Glomerular endothelial cell (primary cell): ENCODE measurements at regions not wholly inside any gene's neighbourhood (a gene's known extent, or its start where the extent isn't known, plus 50 kb on each side); places are given as distances from the start of the nearest gene placed in this dataset.
"Not testable (repeated sequence)": the region's sequence is repeated elsewhere in the genome, so short reads cannot be mapped to it uniquely, and the experiment has no call there.

Experiments used
- DNase-seq: peaks from one replicate; pipeline ENCODE4 v3.0.0-alpha.2; 2011; ENCODE audit warnings: low read depth, low spot score; ENCODE audit errors: extremely low read depth

DNA sequence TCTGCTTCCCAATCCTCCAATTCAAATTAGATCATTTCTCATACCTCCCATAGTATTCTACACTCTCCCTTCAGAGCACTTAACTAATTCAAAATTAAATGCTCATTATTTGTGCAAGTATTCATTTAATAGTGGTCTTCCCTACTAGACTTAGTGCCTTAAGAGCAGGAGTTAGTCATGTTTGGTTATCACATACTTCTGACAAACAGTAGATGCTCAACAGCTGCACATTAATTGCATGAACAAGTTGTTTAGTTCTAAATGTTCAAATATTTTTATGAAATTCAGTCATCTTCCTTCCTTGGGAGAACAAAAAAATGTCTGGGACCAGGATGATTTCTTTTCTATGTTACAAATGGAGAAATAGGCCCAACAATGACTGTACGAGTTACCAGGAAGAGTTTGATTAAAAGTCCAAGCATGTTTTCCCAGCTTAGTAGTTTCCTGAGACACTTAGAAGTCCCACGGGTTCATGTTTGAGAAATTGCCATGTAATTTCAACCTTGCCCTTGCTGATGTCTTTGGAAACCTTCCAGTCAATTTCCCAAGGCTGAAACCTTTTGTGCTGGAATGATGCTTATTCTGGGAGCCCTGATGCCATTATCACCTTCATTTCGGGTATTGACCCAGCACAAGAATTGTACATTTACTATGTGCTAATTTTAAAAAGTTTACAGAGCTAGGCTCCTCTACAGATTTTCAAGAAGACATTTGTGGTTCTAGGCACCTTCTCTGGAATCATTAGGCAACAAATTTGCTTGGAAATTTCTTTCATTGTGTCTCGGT lies 437.9 kb upstream of the PLXNA2 start:
- peak; percentile 20 for DNase-seq

DNA sequence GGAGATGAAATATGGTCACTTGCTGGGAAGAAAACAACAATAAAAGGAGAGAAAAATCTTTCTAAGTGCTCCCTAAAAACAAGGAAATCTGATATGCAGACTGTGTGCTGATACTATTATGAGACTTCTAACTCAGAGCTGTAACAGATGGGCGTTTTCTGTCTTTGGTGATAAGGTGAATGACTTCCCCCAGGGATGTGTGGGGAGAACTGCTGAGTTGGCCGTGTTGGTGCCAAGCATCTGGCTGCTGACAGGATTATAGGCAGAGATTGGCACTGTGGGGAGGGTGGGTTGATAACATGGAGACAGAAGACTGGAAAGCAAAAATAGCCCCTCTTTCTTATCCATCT lies 438.5 kb upstream of the PLXNA2 start:
- DNase-seq: no peak

DNA sequence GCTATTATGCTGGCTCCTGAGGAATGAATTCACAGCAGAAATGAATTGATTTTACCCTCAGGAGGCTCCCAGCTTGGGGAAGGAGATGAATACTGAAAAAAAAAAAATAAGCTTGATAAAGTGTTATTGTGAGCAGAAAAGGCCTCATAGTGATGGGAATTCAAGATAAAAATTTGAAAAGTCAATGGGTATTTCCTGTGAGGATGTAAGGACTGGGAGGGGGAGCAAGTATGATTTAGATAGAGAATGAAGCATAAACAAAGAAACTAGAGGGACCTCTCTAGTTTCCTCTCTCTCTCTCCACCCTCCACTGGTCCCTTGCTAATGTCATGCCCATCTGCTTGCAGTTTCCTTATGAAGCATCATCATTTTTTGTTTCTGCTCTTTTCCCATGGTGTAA lies 439.0 kb upstream of the PLXNA2 start:
- DNase-seq: no peak

DNA sequence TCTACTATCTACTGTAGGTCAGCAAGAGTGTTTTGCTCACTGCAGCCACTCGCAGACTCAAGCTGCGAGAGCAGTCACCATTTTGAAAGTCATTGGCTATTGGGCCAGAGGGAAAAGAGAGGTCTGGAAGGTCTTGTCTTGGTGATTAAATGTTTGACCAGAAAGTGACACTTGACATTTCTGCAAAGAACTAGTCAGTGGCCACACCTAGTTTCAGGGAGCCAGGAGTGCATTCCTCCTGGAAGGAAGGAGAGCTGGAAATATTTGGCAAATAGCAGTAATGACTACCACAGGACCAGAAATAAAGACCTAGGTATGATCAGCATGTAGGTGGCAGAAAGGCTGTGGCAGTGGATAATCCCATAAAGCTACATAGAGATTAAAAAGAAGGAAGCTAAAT lies 440.0 kb upstream of the PLXNA2 start:
- DNase-seq: no peak

DNA sequence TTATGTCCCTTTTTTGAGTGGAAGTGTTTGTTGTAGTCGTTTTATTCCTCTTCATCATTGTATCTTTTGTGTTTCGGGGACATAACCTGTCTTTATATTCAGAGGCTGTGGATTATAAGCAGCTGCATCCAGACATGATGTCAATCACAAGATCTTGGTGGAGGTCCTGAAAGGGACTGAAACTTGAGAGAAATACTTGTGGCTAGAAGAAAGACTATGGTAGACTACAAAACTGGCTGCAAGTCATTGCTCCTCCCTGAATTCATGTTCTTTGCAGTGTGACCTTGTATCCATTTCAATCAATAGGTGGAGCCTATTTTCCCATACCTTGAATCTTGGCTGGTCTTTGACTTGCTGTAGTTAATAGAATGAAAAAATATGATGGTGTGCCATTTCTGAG lies 442.4 kb upstream of the PLXNA2 start:
- no peak for DNase-seq

DNA sequence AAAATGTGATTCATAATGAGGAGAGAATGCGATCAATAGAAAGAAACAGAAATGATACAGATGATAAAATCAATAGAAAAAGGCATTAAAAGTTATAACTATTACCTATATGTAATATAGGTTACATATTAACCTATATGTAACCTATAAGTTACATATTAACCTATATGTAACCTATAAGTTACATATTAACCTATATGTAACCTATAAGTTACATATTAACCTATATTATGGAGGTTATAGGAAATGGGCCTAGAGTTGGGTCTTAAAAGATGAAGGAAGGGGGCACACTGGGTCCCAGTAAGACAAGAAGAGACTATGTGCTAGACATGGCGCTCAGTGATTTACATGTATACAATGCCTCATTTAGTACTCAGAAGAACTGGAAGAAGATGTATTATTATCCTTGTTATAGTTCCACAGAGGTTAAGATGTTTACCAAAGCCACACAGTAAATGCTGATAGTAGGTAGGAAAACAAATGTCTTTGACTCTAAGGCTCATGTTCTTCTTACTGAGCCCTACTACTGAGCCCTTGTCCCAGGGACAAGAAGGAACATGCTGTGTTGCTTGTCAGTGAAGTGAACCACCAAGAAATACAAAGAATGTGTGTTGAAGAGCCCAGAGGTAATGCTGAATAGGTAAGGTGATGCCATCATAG lies 444.6 kb upstream of the PLXNA2 start:
- DNase-seq: no peak

DNA sequence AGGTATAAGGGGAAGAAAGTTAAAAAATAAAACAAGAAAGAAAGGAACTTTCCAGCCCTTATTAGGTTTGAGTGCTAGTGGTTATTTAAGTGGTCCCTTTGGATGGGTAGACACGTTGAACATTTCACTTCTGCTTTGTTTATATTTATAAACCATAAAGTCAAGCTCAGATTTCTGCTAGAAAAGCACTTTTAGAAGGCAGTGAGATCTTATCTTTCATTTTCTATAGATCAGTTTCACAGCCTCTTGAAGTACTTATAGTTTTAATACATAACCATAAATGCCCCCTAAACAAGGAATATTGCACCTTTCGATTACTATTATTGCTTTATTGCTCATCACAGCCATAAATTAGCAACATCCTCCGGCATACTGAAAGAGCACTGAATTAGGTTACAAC lies 446.8 kb upstream of the PLXNA2 start:
- DNase-seq: no peak

DNA sequence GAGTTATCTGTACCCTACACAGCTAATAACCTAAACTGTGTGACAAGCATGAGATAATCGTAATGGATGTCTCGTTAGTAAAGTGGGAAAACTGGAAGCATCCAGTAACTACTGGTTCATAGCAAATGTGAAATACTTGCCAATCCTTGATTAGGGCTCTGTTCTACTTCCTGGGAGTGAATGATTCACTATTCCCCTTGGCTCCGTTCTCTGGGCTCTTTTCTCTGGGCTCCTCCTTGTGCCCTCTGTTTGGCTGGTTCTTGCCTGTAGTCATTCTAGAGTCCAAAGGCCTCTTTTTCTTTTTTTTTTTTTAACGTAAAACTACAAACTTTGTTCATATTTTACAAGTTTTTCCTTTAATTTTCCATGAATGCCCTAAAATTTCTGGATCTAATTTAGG lies 465.8 kb upstream of the PLXNA2 start:
- no peak for DNase-seq

DNA sequence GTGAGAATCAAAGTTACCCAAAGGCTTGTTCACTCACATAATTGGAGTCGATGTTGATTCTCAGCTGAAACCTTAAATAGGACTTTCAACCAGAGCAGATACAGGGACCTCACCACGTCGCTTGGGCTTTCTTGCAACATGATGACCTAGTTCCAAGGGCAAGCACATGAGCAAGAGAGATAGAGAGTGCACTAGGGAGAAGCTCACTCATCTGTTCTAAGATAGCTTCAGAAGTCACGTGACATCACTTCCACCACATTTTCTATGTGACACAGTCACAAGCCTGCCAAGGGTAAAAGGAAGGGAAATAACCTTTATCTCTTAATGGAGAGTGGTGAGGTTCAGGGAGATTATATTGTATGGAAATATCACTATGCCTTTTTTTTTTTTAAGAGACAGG lies 470.1 kb upstream of the PLXNA2 start:
- no peak for DNase-seq

DNA sequence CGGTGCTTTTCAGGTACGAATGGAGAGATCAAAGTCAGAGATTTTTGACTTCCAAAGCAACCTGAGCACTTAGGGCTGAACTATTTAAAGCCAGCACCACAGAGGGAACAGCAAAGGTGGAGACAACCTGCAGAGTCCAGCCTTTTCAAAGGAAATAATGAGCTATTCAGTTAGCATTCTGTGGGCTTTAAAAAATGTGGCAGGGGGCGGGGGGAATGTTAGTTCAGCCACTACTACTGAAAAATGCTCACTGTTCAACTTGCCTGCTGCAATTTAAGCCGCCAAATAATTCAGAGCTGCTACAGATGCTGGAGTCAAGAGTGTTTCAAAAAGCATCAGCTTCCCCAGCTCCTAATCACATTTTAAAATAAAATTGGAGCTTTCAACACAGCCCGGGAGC lies 473.3 kb upstream of the PLXNA2 start:
- DNase-seq: no peak

DNA sequence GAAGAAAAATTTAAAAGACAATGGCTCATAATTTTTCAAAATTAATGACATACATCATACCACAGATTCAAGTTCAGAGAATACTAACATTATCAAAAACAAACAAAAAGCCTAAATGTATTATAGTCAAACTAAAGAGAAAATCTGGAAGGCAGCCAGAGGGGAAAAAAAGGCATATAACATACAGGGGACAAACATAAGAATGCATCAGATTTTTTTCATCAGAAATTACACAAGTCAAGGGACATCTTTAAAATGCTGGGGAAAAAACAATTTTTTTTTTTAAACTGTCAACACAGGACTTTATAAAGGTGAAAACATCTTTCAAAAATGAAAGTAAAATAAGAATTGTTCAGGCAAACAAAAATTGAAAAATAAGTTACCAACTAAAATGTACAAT lies 478.4 kb upstream of the PLXNA2 start:
- no peak for DNase-seq

DNA sequence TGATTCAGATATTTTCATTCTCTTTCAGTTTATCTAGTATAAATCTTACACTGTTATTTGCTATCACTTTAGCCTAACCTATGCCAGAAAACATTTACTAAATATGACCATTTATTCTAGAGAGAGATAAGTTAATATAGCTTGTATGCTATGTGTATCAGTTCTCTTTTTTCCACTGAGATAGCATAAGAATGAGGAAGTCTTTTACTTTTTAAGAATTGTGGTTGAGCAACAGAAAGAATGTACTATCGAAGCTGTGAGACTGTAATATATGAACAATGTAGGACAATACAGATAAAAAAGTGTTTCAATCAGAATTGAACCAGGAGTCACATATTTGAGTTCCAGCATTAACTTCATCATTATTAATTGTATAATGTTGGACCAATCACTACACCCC lies 479.9 kb upstream of the PLXNA2 start:
- DNase-seq: no peak

DNA sequence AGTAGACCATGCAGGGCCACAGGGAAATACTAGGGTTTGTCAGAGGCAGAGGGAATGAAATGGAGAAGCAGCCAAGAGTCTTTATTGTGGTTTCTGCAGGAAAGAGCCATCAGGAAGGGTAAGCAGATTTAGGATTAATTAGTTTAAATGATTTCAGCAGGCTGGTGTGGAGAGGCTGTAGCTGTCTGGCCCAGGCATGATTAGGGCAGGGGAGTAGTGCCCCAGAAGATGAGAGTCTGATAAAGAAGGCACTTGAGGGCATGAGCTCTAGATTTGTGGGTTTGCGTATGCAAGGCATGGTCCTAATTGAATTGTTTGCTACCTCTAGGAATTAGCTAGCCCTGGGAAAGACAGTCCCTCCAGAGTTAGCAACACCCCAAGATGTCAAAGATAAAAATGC lies 484.6 kb upstream of the PLXNA2 start:
- DNase-seq: no peak

DNA sequence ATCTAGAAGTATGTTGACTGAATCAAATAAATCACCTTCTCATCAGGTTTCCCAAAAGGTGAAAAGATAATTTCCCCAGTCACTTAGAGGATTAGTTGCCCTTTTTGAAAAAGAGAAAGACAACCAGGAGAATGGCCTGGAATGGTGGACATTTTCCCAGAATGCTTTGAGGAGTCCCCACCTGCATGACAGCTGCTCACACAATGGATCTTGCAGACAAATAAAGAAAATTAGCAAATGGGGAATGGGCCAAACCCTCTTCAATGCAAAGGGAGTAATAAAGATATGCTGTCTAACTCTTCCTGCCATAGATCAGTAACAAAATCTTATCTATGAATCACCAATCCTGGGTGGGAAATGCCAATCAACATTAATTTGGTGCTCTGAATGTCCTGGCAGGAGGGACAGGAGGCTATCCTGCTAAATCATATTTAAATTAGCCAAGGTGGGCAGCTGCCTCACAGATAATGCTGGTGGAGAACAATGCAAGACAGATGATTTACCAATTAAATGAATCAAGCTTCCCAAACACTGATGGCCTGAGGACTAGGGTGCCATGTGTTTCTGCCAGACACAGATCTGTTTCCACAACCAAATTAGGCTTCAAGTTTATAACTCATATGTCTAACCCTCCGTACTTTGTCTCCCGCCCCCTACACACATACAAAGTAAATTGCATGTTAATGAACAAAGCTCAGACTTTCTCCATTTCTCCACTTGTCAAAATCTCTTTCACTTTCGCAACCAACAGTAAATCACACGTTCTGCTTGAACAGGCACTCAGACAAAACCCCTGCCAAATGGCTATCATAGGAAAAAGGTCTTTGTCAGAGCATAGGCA lies 488.0 kb upstream of the PLXNA2 start:
- DNase-seq: no peak

DNA sequence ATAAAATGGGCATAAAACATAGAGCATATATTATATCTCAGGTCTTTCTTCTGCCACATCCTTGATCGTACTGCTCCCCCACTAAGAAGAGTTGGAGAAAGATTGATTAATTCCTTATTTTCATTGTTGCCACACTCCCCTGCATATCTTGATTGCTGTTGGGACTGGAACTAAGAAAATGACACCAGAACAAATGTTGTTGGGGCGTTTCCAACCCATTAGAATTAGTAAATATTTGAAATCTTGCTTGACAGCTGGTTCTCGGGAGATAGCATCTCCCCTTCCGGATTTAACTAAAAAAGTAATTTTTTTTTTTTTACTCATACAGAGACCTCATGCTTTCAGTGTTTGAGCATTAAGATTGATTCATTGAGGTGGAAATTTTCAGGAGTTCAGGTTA lies 493.0 kb upstream of the PLXNA2 start:
- DNase-seq: no peak

DNA sequence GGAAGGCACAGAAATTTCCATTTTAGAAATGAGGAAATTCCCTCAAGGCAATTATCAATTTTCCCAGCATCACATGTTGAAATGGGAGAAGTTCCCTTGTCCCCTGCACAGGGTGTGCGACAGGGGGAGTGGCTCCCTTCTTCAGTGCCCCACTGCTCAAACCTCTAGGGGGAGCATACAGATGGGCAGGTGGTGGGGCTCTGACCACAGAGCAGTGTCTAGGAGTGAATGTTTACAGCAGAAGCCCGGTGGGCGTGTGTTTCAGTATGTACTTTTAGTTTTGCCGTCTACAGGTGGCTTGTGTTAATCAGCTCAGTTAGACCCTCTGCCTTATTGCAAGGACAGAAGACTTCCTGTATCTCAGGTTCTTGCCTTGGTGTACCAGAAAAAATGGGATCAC lies 493.7 kb upstream of the PLXNA2 start:
- DNase-seq: no peak

DNA sequence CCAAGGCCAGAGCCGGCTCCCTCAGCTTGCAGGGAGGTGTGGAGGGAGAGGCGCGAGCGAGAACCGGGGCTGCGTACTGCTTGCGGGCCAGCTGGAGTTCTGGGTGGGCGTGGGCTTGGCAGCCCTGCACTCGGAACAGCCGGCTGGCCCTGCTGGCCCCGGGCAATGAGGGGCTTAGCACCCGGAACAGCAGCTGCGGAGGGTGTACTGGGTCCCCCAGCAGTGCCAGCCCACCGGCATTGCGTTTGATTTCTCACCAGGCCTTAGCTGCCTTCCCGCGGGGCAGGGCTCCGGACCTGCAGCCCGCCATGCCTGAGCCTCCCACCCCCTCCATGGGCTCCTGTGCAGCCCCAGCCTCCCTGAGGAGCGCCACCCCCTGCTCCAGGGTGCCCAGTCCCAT lies 495.5 kb upstream of the PLXNA2 start:
- DNase-seq: not testable (repeated sequence)

DNA sequence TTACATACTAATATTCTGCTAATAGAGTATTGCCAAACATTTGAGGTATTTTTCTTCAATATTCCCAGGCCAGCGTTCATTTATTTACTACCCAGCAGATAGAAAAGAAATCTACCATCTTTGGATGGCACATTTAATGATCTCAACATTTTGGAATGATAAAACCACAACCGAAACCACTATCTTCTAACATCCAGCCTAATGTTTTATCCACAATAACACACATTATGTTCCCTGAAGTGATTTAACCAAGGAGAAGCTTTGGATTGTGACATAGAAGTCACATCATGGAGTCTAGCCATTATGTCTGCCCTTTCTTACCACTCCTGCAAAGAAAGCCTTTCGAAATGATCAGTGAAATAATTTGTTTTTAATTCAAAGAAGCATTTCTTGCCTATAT lies 497.1 kb upstream of the PLXNA2 start:
- DNase-seq: no peak

DNA sequence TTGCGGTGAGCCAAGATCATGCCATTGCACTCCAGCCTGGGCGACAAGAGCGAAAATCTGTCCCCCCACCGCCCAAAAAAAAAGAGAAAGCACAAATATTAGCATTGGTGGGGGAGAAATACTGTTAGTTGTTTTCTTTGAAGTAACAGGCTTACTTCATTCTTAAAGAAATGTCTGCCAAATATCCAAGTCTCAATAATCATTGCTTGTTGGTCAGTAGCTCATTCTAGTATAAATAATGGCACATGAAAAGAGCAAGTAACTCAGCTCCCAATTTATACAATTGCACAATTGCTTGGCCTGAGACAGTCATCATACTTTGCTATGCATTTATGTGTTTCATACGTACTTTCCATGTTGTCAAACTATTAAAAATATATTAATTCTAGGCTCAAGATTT lies 499.2 kb upstream of the PLXNA2 start:
- no peak for DNase-seq

DNA sequence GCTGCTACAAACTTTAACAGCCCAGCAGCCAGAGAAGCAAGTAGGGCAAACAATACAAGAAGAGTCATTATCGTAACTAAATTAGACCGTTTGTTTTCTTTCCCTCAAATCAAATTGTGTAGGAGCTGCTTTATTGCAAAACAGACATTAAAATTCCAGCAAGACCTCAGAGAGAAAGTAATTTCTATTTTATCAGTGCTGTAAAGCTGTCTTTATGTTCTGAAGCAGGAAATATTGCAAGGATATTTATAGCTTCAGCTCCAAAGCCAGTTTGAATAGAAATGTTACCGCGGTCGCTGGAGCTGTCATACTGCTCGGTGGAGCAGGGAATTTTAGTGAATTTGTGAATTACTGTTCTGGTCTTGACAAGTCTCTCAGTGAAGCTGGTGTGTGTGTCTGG lies 503.8 kb upstream of the PLXNA2 start:
- no peak for DNase-seq

DNA sequence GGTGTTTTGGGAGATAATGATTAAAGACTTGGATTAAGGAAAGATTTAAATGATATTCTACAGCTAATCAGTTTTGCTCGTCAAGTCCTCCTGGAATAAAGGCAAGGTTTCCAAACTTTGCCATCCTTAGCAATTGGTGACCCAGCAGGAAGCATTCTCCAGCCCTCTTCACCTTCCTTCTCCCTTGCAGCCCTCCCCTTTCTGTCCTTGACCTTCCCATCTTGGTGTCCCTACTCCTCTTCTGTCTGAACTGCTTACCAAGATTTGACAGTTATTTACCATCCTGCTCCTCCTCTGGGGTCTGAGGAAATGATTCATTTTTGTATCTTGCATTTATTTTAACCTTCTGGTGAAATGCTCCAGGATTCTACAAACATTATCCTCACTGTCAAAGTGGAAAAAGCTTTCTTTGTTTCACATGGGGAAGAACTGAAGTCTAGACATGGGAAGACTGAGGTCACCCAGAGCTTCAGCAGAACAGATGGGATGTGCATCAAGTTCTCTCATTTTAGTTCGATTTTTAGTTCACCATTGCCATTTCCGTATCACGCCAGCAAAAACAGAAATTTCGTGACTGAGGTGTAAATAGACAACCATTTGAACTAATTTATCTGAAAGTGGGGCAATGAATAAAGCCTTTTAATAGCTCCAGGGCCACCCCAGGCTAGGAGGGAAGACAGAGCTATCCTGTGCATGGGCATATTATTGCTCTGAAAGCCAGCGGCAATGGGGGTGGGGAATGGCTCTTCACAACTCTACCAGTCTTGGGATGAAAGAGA lies 504.4 kb upstream of the PLXNA2 start:
- no peak for DNase-seq
